Stimulated activated naive CD4-positive, alpha-beta T cell (primary cell): ENCODE measurements at regions not wholly inside any gene's neighbourhood (a gene's known extent, or its start where the extent isn't known, plus 50 kb on each side); places are given as distances from the start of the nearest gene placed in this dataset.

Experiments used
- DNase-seq, 6 experiments: peaks; one replicate each; lab custom pipeline; 2025; lab: John Stamatoyannopoulos, UW

GRCh38 chr10:36114141-36114540 is 472.0 kb upstream of the FZD8 start:
- DNase-seq: no peak

GRCh38 chr10:36111676-36112075 is 469.6 kb upstream of the FZD8 start:
- no peak for DNase-seq

DNA sequence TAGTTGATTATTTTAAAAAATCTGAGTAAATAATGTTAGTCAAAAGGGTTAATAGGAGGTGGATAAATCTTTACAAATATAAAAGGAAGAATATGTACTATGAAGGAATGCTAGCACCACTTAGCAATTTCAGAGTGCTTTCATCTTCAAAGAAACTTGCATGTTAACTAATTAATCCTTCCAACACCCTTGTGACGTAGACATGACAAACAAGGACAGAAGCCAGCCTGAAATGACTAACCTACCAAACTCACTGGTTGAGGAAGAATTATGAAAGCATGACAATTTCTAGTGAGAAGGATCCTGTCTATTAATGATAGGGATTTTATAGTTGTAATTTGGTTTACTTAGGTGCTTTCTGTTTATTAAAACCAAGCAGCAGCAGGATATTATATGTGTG is 468.0 kb upstream of the FZD8 start:
- no peak for DNase-seq

DNA sequence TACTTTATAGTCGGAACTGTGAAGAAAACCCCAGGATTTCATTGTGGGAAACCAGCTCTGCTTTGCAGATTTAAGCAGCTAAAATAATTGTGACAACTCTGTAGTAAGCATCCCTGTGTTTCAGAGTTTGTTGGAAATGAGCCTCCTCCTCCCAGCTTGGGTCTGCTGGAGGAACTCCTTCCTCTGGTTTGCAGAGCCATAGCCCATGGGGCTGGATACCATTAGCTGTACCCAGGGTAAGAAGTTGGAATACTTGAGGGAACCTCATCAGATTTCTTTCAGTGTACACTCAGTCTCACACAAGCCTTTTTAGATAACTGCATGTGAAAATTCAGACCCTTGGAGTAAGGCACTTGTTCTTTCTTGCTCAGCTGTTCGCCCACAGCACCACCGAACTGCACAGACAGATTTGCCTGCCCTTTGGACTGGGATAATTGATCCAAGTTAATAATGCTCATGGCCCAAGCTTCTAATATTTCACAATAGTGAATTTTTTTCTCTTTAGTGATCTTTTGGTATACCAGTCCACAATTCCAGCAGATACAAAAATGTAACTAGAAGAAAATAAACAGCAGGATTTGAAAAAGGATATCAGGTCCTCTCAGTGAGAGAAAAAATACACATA is 467.4 kb upstream of the FZD8 start:
- no peak for DNase-seq

- no peak for DNase-seq
These were observed 455.6 kb upstream of the FZD8 start for GRCh38 chr10:36097696-36098095.

DNA sequence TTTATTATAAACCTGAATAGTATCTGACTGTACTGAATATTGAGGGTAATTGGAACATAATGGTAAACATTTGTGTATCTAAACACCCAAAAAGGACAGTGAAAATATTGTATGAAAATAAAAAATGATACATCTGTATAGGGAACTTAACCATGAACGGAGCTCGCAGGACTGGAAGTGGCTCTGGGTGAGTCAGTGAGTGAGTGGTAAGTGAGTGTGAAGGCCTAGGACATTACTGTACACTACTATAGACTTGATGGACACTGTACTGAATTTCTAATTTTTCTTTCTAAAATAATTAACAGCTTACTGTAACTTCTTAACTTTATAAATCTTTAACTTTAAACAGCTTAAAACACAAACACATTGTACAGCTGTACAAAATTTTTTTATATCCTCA is 454.5 kb upstream of the FZD8 start:
- no peak for DNase-seq

- no peak for DNase-seq
These were observed 452.0 kb upstream of the FZD8 start for GRCh38 chr10:36094096-36094495.

DNA sequence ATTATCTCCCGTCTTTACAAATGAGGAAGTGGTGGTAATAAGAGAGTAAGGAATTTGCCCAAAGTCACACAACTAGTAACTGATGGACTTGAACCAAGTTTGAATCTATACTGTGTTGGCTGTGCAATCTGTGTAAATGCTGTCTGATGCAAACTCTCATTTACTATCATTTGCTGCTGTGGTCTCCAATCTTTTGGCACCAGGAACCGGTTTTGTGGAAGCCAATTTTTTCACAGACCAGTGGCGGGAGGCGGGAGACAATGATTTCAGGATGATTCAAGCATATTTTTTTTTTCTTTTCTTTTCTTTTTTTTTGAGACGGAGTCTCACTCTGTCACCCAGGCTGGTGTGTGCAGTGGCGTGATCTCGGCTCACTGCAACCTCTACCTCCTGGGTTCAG is 450.0 kb upstream of the FZD8 start:
- no peak for DNase-seq

DNA sequence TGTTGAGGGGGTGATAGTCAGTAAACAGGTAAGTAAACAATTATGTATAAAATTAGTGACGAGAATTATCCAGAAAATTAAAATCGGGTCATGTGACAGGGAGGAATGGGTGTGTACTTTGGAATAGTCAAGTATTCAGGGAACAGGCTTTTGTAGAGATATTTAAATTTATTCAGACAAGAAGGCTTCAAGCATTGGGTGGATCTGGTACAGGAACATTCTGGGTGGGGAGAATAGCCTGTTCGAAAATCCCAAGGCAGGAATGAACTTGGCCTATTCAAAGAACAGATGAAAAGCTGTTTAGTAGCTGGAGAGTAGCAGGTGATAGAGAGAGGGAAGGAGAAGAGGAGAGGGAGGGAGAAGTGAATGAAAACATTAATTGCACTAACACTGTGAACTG is 448.9 kb upstream of the FZD8 start:
- DNase-seq: no peak

- DNase-seq: no peak
These were observed 447.8 kb upstream of the FZD8 start for GRCh38 chr10:36089790-36090440.

- DNase-seq: no peak
These were observed 445.2 kb upstream of the FZD8 start for GRCh38 chr10:36087006-36088005.

- no peak for DNase-seq
These were observed 433.1 kb upstream of the FZD8 start for GRCh38 chr10:36075196-36075595.

DNA sequence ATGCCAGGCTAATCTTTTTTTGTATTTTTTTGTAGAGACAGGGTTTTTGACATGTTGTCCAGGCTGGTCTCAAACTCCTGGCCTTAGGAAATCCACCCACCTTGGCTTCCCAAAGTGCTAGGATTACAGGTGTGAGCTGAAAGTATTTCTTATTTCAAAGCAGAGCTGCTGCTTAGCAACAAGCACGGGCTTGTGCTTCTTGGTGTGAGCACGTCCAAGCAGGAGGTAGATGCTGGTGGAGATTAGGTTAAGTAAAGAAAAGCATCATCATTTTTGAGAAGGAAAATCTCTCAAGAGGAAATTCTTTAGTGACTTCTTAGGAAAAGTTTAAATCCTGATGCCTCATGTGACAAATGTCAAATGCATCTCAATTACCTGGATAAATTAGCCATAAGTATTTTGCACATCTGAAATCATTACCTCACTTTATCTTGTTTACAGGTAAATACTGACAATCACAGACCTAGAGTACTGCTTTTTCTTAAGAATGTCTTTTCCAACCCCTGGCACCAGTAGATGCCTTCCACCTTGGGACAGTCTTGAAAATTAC is 431.8 kb upstream of the FZD8 start:
- DNase-seq: no peak

GRCh38 chr10:36068542-36068941 is 426.4 kb upstream of the FZD8 start:
- DNase-seq: no peak

DNA sequence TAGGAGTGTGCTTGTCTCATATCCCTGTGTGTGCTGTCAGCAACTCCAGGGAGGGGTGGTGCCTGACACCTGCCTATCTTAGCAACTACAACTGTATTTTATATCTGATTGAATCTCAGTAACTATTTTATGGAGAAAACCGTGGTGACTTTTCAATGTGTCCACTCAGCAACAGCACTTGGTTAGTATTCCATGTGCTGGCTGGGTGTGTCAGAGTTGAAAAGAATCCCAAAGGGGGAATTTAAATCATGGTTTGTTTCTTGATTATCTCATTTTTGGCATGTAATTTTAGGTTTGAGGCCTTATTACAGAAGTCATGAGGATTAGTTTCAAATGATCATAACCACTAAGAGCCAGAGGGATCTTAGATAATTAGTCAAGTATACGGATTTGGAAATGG is 425.7 kb upstream of the FZD8 start:
- no peak for DNase-seq

- DNase-seq: no peak
These were observed 424.8 kb upstream of the FZD8 start for GRCh38 chr10:36066850-36067249.

DNA sequence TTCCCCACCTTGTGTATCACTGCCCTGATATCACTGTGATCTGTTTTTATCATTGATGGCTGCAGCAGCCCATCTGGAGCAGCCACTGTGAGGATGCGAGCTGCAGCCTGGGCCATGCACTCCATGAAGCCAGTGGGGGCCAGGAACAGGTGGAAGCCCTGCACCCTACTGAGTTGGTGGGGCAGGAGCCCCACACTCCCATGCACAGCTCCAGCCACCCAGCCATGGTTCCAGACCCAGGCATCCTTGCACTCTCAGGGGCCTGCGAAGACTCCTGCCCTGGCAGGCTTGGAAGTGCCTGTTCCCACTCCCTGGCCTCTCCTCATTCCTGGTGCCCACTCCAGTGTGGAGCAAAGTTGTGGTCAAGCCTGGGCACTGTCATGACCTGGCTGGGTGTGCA is 424.0 kb upstream of the FZD8 start:
- no peak for DNase-seq

GRCh38 chr10:36063396-36063795 is 421.3 kb upstream of the FZD8 start:
- DNase-seq: no peak

DNA sequence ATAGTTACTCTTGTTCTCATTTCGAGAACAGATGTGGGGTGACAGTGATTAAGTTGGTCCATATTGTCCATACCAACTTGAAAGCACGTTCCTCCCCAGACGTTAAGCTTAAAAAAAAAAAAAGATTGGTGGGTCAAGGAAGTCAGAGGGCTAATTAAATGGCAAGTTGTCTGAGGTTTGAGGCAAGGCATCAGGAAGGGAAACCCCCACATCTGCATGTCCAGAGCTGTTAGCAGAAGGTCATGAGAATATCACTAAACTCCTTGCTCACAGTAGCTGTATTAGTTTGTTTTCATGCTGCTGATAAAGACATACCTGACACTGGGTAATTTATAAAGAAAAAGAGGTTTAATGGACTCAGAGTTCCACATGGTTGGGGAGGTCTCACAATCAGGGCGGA is 415.6 kb upstream of the FZD8 start:
- DNase-seq: no peak

GRCh38 chr10:36057180-36057579 is 415.1 kb upstream of the FZD8 start:
- no peak for DNase-seq

DNA sequence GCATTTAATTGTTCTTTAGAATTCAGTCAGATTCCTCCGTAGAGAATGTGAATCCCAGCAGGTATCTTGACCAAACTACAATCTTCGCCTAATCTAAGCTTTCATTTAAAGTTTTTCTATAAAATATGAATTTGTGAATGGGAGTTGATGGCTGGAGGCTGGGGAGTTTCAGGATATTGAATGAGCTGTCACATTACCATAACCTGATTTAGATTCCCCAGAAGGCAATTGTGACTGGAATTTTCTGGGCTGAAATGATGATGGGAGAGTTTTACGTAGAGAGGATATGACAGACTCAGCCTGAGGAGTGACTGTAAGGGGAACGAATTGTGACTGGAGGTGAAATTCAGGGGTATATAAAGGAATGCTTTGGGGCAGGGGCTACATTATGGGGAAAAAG is 411.7 kb upstream of the FZD8 start:
- no peak for DNase-seq

- no peak for DNase-seq
These were observed 411.2 kb upstream of the FZD8 start for GRCh38 chr10:36053271-36053670.
